ENCODE measurements at regions not wholly inside any gene's neighbourhood (a gene's known extent, or its start where the extent isn't known, plus 50 kb on each side); places are given as distances from the start of the nearest gene placed in this dataset.

DNA sequence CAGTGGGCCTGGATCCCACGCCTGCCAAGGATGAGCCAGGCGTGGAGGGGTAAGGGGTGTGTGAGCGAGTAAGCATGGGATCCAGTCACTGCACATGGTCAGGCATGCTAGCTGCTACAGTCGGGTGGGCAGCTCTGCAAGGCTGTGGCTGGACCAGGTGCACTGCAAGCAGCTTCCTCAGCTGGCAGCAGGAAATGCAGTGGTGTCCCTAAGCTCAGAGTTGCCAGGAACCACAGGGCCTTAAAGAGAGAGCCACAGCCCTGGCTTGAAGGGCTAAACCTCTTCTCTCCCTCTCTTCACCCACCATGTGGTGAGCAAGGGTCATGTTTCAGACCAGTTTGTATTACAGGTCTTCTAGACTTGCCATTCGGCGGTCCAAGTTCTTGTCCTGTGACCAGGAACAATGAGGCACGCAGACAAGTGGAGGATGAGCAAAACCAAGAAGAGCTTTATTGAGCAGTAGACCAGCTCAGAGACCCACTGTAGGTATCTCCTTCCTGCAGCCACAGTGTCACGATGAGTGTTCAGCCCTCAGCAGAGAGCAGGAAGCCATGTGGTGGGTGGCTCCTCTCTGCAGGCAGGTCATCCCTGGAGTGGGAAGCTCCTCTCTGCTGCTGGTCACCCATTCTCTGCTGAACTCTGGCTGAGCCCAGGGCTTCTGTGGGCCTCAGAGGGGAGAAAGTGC, 511.9 kb downstream of the PYDC2 start:
- no peak for TF ChIP-seq PAX5 (IDR thresholded peaks at IDR 0.05; ENCODE audit: insufficient read depth, low read length, severe bottlenecking)
- TF ChIP-seq POLR2A (IDR thresholded peaks at IDR 0.05; ENCODE audit: low read depth, low read length): no peak
- TF ChIP-seq TAF1 (IDR thresholded peaks at IDR 0.05; ENCODE audit: low read depth, low read length): no peak
- no peak for TF ChIP-seq POLR2AphosphoS5 (IDR thresholded peaks at IDR 0.05; ENCODE audit: low read depth, low read length)
- no peak for TF ChIP-seq SPI1 (IDR thresholded peaks at IDR 0.05; ENCODE audit: low read depth, low read length)
- TF ChIP-seq POU2F2 (IDR thresholded peaks at IDR 0.05; ENCODE audit: low read depth, low read length): no peak

All from GM12891 (cell line).